ENCODE measurements at regions not wholly inside any gene's neighbourhood (a gene's known extent, or its start where the extent isn't known, plus 50 kb on each side); places are given as distances from the start of the nearest gene placed in this dataset.
A peak's percentile ranks its signal among the peaks of the same experiment; 100 is the strongest.

GRCh38 chr21:16891821-16892220, 621.0 kb upstream of the CXADR start:
- TF ChIP-seq POLR2AphosphoS5 (IDR thresholded peaks at IDR 0.05; ENCODE audit: borderline replicate concordance, low read depth, low read length) (no peak), FOXP2 (optimal IDR thresholded peaks at IDR 0.05; ENCODE audit: control extremely low read depth, extremely low read length, insufficient read depth) (no peak)
- DNase-seq (ENCODE audit: low read depth, low spot score): no peak

GRCh38 chr21:16900685-16901084, 612.2 kb upstream of the CXADR start:
- Histone ChIP-seq H3K27ac (peak overlapping the region; percentile 55; the same call in 1 of the 2 replicates), H3K4me3 (no peak overlapping the region), H3K9ac (ENCODE audit: insufficient read length) (no peak overlapping the region), H3K9me3 (ENCODE audit: low read depth, low read length) (peaks cover 5% of the 10 kb centered on the region; the same call in 1 of the 2 replicates), H3K36me3 (ENCODE audit: insufficient read depth, low read length) (peaks cover 4% of the 10 kb centered on the region; the same call in 1 of the 2 replicates)
- peak; percentile 32 for DNase-seq (ENCODE audit: low read depth, low spot score)
- no peak for TF ChIP-seq FOXP2 (optimal IDR thresholded peaks at IDR 0.05; ENCODE audit: control extremely low read depth, extremely low read length, insufficient read depth)
- no peak for TF ChIP-seq EZH2 (IDR thresholded peaks at IDR 0.05)
- no peak for TF ChIP-seq POLR2AphosphoS5 (IDR thresholded peaks at IDR 0.05; ENCODE audit: borderline replicate concordance, low read depth, low read length)

More at GRCh38 chr21:16891821-16892220, 621.0 kb upstream of the CXADR start:
- Histone ChIP-seq H3K4me3 (no peak overlapping the region), H3K36me3 (ENCODE audit: insufficient read depth, low read length) (no peaks in the 10 kb centered on the region), H3K27ac (no peak overlapping the region), H3K9me3 (ENCODE audit: low read depth, low read length) (no peaks in the 10 kb centered on the region), H3K9ac (ENCODE audit: insufficient read length) (no peak overlapping the region)

- Histone ChIP-seq H3K27ac (no peak overlapping the region), H3K9ac (ENCODE audit: insufficient read length) (no peak overlapping the region), H3K4me3 (no peak overlapping the region), H3K9me3 (ENCODE audit: low read depth, low read length) (peaks cover 5% of the 10 kb centered on the region; the same call in 1 of the 2 replicates), H3K36me3 (ENCODE audit: insufficient read depth, low read length) (peaks cover 4% of the 10 kb centered on the region; the same call in 1 of the 2 replicates)
- no peak for TF ChIP-seq POLR2AphosphoS5 (IDR thresholded peaks at IDR 0.05; ENCODE audit: borderline replicate concordance, low read depth, low read length)
- TF ChIP-seq FOXP2 (optimal IDR thresholded peaks at IDR 0.05; ENCODE audit: control extremely low read depth, extremely low read length, insufficient read depth): no peak
- no peak for TF ChIP-seq EZH2 (IDR thresholded peaks at IDR 0.05)
- DNase-seq (ENCODE audit: low read depth, low spot score): no peak
Observed at GRCh38 chr21:16908077-16908476, 604.8 kb upstream of the CXADR start.

GRCh38 chr21:16910435-16911165, 602.2 kb upstream of the CXADR start:
- DNase-seq (ENCODE audit: low read depth, low spot score): no peak
- peak overlapping the region; percentile 53 for H3K27ac ChIP-seq
- H3K36me3 ChIP-seq (ENCODE audit: insufficient read depth, low read length): no peaks in the 10 kb centered on the region

GRCh38 chr21:16911166-16911607, 601.7 kb upstream of the CXADR start:
- peak overlapping the region; percentile 53 for H3K27ac ChIP-seq
- H3K4me3 ChIP-seq: 0 out of 2 replicates have a peak overlapping the region, but pooled peaks have one; percentile 1
- no peak for DNase-seq (ENCODE audit: low read depth, low spot score)
- H3K9ac ChIP-seq (ENCODE audit: insufficient read length): no peak overlapping the region
- no peak for TF ChIP-seq POLR2AphosphoS5 (IDR thresholded peaks at IDR 0.05; ENCODE audit: borderline replicate concordance, low read depth, low read length)
- TF ChIP-seq FOXP2 (optimal IDR thresholded peaks at IDR 0.05; ENCODE audit: control extremely low read depth, extremely low read length, insufficient read depth): no peak
- TF ChIP-seq EZH2 (IDR thresholded peaks at IDR 0.05): no peak
- H3K9me3 ChIP-seq (ENCODE audit: low read depth, low read length): no peaks in the 10 kb centered on the region
- no peaks in the 10 kb centered on the region for H3K36me3 ChIP-seq (ENCODE audit: insufficient read depth, low read length)

More at GRCh38 chr21:16910435-16911165, 602.2 kb upstream of the CXADR start:
- Histone ChIP-seq H3K9me3 (ENCODE audit: low read depth, low read length) (no peaks in the 10 kb centered on the region), H3K4me3 (no peak overlapping the region), H3K9ac (ENCODE audit: insufficient read length) (no peak overlapping the region)
- no peak for TF ChIP-seq EZH2 (IDR thresholded peaks at IDR 0.05)
- TF ChIP-seq FOXP2 (optimal IDR thresholded peaks at IDR 0.05; ENCODE audit: control extremely low read depth, extremely low read length, insufficient read depth): no peak
- TF ChIP-seq POLR2AphosphoS5 (IDR thresholded peaks at IDR 0.05; ENCODE audit: borderline replicate concordance, low read depth, low read length): no peak

GRCh38 chr21:16912075-16912474, 600.8 kb upstream of the CXADR start:
- no peak overlapping the region for H3K9ac ChIP-seq (ENCODE audit: insufficient read length)
- no peaks in the 10 kb centered on the region for H3K9me3 ChIP-seq (ENCODE audit: low read depth, low read length)
- H3K36me3 ChIP-seq (ENCODE audit: insufficient read depth, low read length): no peaks in the 10 kb centered on the region
- DNase-seq (ENCODE audit: low read depth, low spot score): no peak
- TF ChIP-seq FOXP2 (optimal IDR thresholded peaks at IDR 0.05; ENCODE audit: control extremely low read depth, extremely low read length, insufficient read depth): no peak
- no peak for TF ChIP-seq EZH2 (IDR thresholded peaks at IDR 0.05)
- no peak for TF ChIP-seq POLR2AphosphoS5 (IDR thresholded peaks at IDR 0.05; ENCODE audit: borderline replicate concordance, low read depth, low read length)
- peak overlapping the region; percentile 22; the same call in 1 of the 2 replicates for H3K27ac ChIP-seq
- no peak overlapping the region for H3K4me3 ChIP-seq

GRCh38 chr21:16913010-16913409, 599.8 kb upstream of the CXADR start:
- no peak overlapping the region for H3K27ac ChIP-seq
- TF ChIP-seq EZH2 (IDR thresholded peaks at IDR 0.05) (no peak), POLR2AphosphoS5 (IDR thresholded peaks at IDR 0.05; ENCODE audit: borderline replicate concordance, low read depth, low read length) (no peak), FOXP2 (optimal IDR thresholded peaks at IDR 0.05; ENCODE audit: control extremely low read depth, extremely low read length, insufficient read depth) (no peak)
- H3K9me3 ChIP-seq (ENCODE audit: low read depth, low read length): no peaks in the 10 kb centered on the region
- DNase-seq (ENCODE audit: low read depth, low spot score): no peak
- no peaks in the 10 kb centered on the region for H3K36me3 ChIP-seq (ENCODE audit: insufficient read depth, low read length)
- no peak overlapping the region for H3K9ac ChIP-seq (ENCODE audit: insufficient read length)
- no peak overlapping the region for H3K4me3 ChIP-seq

- Histone ChIP-seq H3K4me3 (no peak overlapping the region), H3K9me3 (ENCODE audit: low read depth, low read length) (no peaks in the 10 kb centered on the region), H3K9ac (ENCODE audit: insufficient read length) (no peak overlapping the region), H3K36me3 (ENCODE audit: insufficient read depth, low read length) (no peaks in the 10 kb centered on the region), H3K27ac (no peak overlapping the region)
- TF ChIP-seq FOXP2 (optimal IDR thresholded peaks at IDR 0.05; ENCODE audit: control extremely low read depth, extremely low read length, insufficient read depth) (no peak), POLR2AphosphoS5 (IDR thresholded peaks at IDR 0.05; ENCODE audit: borderline replicate concordance, low read depth, low read length) (no peak), EZH2 (IDR thresholded peaks at IDR 0.05) (no peak)
- no peak for DNase-seq (ENCODE audit: low read depth, low spot score)
Observed at GRCh38 chr21:16928439-16928838, 584.4 kb upstream of the CXADR start.

Measured in SK-N-MC (cell line).